AG09319 (cell line): ENCODE measurements at regions not wholly inside any gene's neighbourhood (a gene's known extent, or its start where the extent isn't known, plus 50 kb on each side); places are given as distances from the start of the nearest gene placed in this dataset.

Source experiments
- DNase-seq: peaks from one replicate; pipeline ENCODE4 v3.0.0-alpha.2; 2010; ENCODE audit warnings: low read depth; ENCODE audit errors: extremely low read depth
- TF ChIP-seq, protein P1 (sequence below): IDR thresholded peaks from 2 replicates; pipeline ENCODE4 v1.5.1; 2011; ENCODE audit warnings: low read depth, mild to moderate bottlenecking, inconsistent platforms, low read length, moderate library complexity

DNA sequence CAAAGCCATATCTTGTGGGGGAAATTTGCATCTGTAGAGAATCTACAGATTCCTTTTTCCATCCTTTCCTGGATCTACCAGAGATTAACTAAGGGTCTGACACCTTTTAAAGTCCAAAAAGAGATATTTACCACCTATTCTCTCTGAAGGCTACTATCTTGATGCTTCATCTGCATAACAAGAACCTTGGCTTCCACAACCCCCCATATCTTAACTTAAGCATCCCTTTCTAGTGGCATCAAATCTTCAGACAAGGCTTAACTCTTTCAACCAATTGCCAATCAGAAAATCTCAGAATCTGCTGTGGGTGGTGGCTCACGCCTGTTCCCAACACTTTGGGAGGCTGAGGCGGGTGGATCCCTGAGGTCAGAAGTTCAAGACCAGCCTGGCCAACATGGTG is 74.3 kb upstream of the FICD start:
- no peak for DNase-seq

DNA sequence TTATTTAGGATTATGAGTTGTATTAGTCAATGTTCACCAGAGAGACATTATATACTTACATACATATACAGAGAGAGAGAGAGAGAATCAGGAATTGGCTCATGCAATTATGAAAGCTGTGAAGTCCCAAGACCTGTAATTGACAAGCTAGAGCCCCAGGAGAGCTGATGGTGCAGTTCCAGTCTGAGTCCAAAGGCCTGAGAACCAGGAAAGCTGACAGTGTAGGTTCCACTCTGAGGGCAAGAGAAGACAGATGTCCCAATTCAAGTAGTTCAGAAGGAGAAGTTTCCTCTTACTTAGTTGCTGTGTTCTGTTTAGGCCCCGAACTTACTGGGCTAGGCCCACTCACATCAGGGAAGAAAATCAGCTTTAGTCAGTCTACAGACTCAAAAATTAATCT is 76.4 kb upstream of the FICD start:
- TF ChIP-seq, protein P1, sequence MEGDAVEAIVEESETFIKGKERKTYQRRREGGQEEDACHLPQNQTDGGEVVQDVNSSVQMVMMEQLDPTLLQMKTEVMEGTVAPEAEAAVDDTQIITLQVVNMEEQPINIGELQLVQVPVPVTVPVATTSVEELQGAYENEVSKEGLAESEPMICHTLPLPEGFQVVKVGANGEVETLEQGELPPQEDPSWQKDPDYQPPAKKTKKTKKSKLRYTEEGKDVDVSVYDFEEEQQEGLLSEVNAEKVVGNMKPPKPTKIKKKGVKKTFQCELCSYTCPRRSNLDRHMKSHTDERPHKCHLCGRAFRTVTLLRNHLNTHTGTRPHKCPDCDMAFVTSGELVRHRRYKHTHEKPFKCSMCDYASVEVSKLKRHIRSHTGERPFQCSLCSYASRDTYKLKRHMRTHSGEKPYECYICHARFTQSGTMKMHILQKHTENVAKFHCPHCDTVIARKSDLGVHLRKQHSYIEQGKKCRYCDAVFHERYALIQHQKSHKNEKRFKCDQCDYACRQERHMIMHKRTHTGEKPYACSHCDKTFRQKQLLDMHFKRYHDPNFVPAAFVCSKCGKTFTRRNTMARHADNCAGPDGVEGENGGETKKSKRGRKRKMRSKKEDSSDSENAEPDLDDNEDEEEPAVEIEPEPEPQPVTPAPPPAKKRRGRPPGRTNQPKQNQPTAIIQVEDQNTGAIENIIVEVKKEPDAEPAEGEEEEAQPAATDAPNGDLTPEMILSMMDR: no peak
- no peak for DNase-seq

More for the DNA sequence above, 74.3 kb upstream of the FICD start:
- TF ChIP-seq, protein P1: no peak

GRCh38 chr12:108432423-108433121 is 82.5 kb upstream of the FICD start:
- DNase-seq: no peak
- TF ChIP-seq, protein P1: no peak

GRCh38 chr12:108430926-108431325 is 84.2 kb upstream of the FICD start:
- DNase-seq: no peak
- TF ChIP-seq, protein P1: no peak

- DNase-seq: no peak
- TF ChIP-seq, protein P1: no peak
These were observed 84.8 kb upstream of the FICD start for GRCh38 chr12:108430245-108430644.

GRCh38 chr12:108425238-108425795 is 86.2 kb upstream of the CMKLR1 start:
- DNase-seq: no peak
- TF ChIP-seq, protein P1: no peak

GRCh38 chr12:108424816-108425215 is 85.7 kb upstream of the CMKLR1 start:
- TF ChIP-seq, protein P1: no peak
- no peak for DNase-seq
